Aorta (tissue), 5 donors: ENCODE measurements at regions not wholly inside any gene's neighbourhood (a gene's known extent, or its start where the extent isn't known, plus 50 kb on each side); places are given as distances from the start of the nearest gene placed in this dataset.

Experiments used
- ATAC-seq: fragments of 200-7000 bp; cut with Tn5 transposase; one replicate; pipeline ENCODE4 v1.9.1; 2022; ENCODE audit warnings: moderate library complexity; ENCODE audit not compliant: low FRiP score
- DNase-seq, 2 donors: peaks; one replicate each; pipeline ENCODE4 v3.0.0-alpha.2; 2020
- H3K27ac ChIP-seq, 2 donors: one replicate each; pipeline ENCODE4 v1.5.1; 2013; ENCODE audit warnings: low read length in 2 of 2, mild to moderate bottlenecking in 2 of 2, moderate library complexity in 2 of 2, control low read depth in 1 of 2, inconsistent platforms in 1 of 2, low read depth in 1 of 2
- H3K27me3 ChIP-seq, 2 donors: one replicate each; pipeline ENCODE4 v1.6.1; 2013; ENCODE audit warnings: control low read depth in 1 of 2, low read length in 1 of 2, mild to moderate bottlenecking in 1 of 2, moderate library complexity in 1 of 2; ENCODE audit not compliant: insufficient read depth in 2 of 2, control insufficient read depth in 1 of 2
- H3K36me3 ChIP-seq, 2 donors: one replicate each; pipeline ENCODE4 v1.6.1; 2013; ENCODE audit warnings: control low read depth in 1 of 2, low read length in 1 of 2, mild to moderate bottlenecking in 1 of 2; ENCODE audit not compliant: insufficient read depth in 2 of 2, control insufficient read depth in 1 of 2
- H3K4me1 ChIP-seq, 2 donors: one replicate each; pipeline ENCODE4 v1.6.1; 2013; ENCODE audit warnings: low read length in 2 of 2, control low read depth in 1 of 2, mild to moderate bottlenecking in 1 of 2, moderate library complexity in 1 of 2; ENCODE audit not compliant: insufficient read depth in 2 of 2, control insufficient read depth in 1 of 2
- H3K4me3 ChIP-seq, 2 donors: one replicate each; pipeline ENCODE4 v1.5.1; 2013; ENCODE audit warnings: low read length in 2 of 2, control low read depth in 1 of 2, mild to moderate bottlenecking in 1 of 2
- H3K9me3 ChIP-seq: one replicate; pipeline ENCODE4 v1.6.1; 2013; ENCODE audit warnings: mild to moderate bottlenecking, low read length; ENCODE audit not compliant: control insufficient read depth
- WGBS, 2 donors: extraction: QIAGEN DNeasy Blood & Tissue Kit; methylation state at CpG; one replicate each; pipeline ENCODE4 v1.1.7; 2013; 5-methylcytosine and 5-hydroxymethylcytosine counted together
- intact Hi-C, 2 donors: fragments of 100-400 bp; cut with DNase I; formaldehyde crosslinking; loops; one replicate each; pipeline versions ENCODE4 v1.14.2 to v1.15.0; 2022
- donor health status: healthy with polysubstance abuse.
- donor health status: Bipolar disorder and iron deficiency.
- donor health status: DM: no; HTN: no; CAD: no.
- donor health status: DM: no; HTN: no; CAD: no.
- donor health status: DM: yes; HTN: yes; CAD: no.

GRCh38 chr3:181794011-181794790 lies 82.5 kb downstream of the SOX2 start:
- Histone ChIP-seq H3K27me3 (no peaks in the 10 kb centered on the region), H3K36me3 (no peaks in the 10 kb centered on the region), H3K27ac (no peak overlapping the region), H3K9me3 (no peaks in the 10 kb centered on the region), H3K4me1 (no peaks in the 10 kb centered on the region), H3K4me3 (no peak overlapping the region)
- no peak for ATAC-seq
- 52 to 71% methylated on average over 4 of the region's 4 CpGs for WGBS, 2 donors
- no peak for DNase-seq
- intact Hi-C loops, result no loop called here

GRCh38 chr3:181796641-181797040 lies 84.9 kb downstream of the SOX2 start:
- Histone ChIP-seq H3K27me3 (no peaks in the 10 kb centered on the region), H3K4me3 (no peak overlapping the region), H3K36me3 (no peaks in the 10 kb centered on the region), H3K9me3 (no peaks in the 10 kb centered on the region), H3K27ac (no peak overlapping the region), H3K4me1 (no peaks in the 10 kb centered on the region)
- no peak for DNase-seq
- ATAC-seq, result no peak
- intact Hi-C loops, result no loop called here
- WGBS, 2 donors, result 79 to 86% methylated on average over 3 of the region's 3 CpGs

GRCh38 chr3:181797431-181797830 lies 85.7 kb downstream of the SOX2 start:
- no peak overlapping the region for H3K27ac ChIP-seq
- H3K27me3 ChIP-seq, result no peaks in the 10 kb centered on the region
- DNase-seq, result no peak
- H3K4me1 ChIP-seq, result no peaks in the 10 kb centered on the region
- no peaks in the 10 kb centered on the region for H3K9me3 ChIP-seq
- no peak for ATAC-seq
- H3K4me3 ChIP-seq, result no peak overlapping the region
- 57 to 60% methylated on average over 2 of the region's 2 CpGs for WGBS, 2 donors
- H3K36me3 ChIP-seq, result no peaks in the 10 kb centered on the region
- intact Hi-C loops, result no loop called here

- Histone ChIP-seq H3K27ac (no peak overlapping the region), H3K36me3 (no peaks in the 10 kb centered on the region), H3K27me3 (no peaks in the 10 kb centered on the region), H3K4me1 (no peaks in the 10 kb centered on the region), H3K4me3 (no peak overlapping the region), H3K9me3 (no peaks in the 10 kb centered on the region)
- 79 to 82% methylated on average over 2 of the region's 2 CpGs for WGBS, 2 donors
- no peak for DNase-seq
- intact Hi-C loops, result no loop called here
- no peak for ATAC-seq
Measured at GRCh38 chr3:181805703-181806102, 94.0 kb downstream of the SOX2 start.

- DNase-seq (no peak), ATAC-seq (no peak)
- 90 to 95% methylated on average over 5 of the region's 5 CpGs for WGBS, 2 donors
- no peaks in the 10 kb centered on the region for H3K9me3 ChIP-seq
- H3K27me3 ChIP-seq, result no peaks in the 10 kb centered on the region
- no peak overlapping the region for H3K27ac ChIP-seq
- H3K4me3 ChIP-seq, result no peak overlapping the region
- H3K4me1 ChIP-seq, result no peaks in the 10 kb centered on the region
- no peaks in the 10 kb centered on the region for H3K36me3 ChIP-seq
- intact Hi-C loops, result no loop called here
Measured at GRCh38 chr3:181808053-181808452, 96.3 kb downstream of the SOX2 start.

GRCh38 chr3:181823716-181824115 lies 112.0 kb downstream of the SOX2 start:
- ATAC-seq (no peak), DNase-seq (no peak)
- WGBS, 2 donors, result 88% methylated on average over 4 of the region's 4 CpGs
- no peaks in the 10 kb centered on the region for H3K9me3 ChIP-seq
- H3K36me3 ChIP-seq, result no peaks in the 10 kb centered on the region
- no peak overlapping the region for H3K27ac ChIP-seq
- no peaks in the 10 kb centered on the region for H3K4me1 ChIP-seq
- peaks cover 0 to 1% of the 10 kb centered on the region in 2 donors for H3K27me3 ChIP-seq
- H3K4me3 ChIP-seq, result no peak overlapping the region
- intact Hi-C loops, result no loop called here

- Histone ChIP-seq H3K4me1 (no peaks in the 10 kb centered on the region), H3K4me3 (no peak overlapping the region), H3K27me3 (peaks cover 0 to 1% of the 10 kb centered on the region in 2 donors), H3K9me3 (no peaks in the 10 kb centered on the region), H3K27ac (no peak overlapping the region), H3K36me3 (no peaks in the 10 kb centered on the region)
- no peak for ATAC-seq
- intact Hi-C loops, result no loop called here
- 75 to 76% methylated on average over 10 of the region's 10 CpGs for WGBS, 2 donors
- DNase-seq, result no peak
Measured at GRCh38 chr3:181824961-181825360, 113.2 kb downstream of the SOX2 start.

- H3K36me3 ChIP-seq, result no peaks in the 10 kb centered on the region
- no peak overlapping the region for H3K27ac ChIP-seq
- DNase-seq (no peak), ATAC-seq (no peak)
- H3K4me1 ChIP-seq, result no peaks in the 10 kb centered on the region
- WGBS, 2 donors, result 46 to 48% methylated on average over 17 of the region's 17 CpGs
- intact Hi-C loops, result no loop called here
- H3K27me3 ChIP-seq, result no peaks in the 10 kb centered on the region
- H3K9me3 ChIP-seq, result no peaks in the 10 kb centered on the region
- peak overlapping the region in 1 of 2 donors; percentile 10 for H3K4me3 ChIP-seq
Measured at GRCh38 chr3:181839039-181839915, 127.6 kb downstream of the SOX2 start.

- 30 to 36% methylated on average over 3 of the region's 3 CpGs for WGBS, 2 donors
- H3K36me3 ChIP-seq, result no peaks in the 10 kb centered on the region
- ATAC-seq, result no peak
- no peaks in the 10 kb centered on the region for H3K4me1 ChIP-seq
- H3K27ac ChIP-seq, result no peak overlapping the region
- no peaks in the 10 kb centered on the region for H3K9me3 ChIP-seq
- intact Hi-C loops, result no loop called here
- DNase-seq, result no peak
- no peak overlapping the region for H3K4me3 ChIP-seq
- no peaks in the 10 kb centered on the region for H3K27me3 ChIP-seq
Measured at GRCh38 chr3:181839916-181840297, 128.2 kb downstream of the SOX2 start.
